Lower leg skin (tissue), 3 donors: ENCODE measurements at regions not wholly inside any gene's neighbourhood (a gene's known extent, or its start where the extent isn't known, plus 50 kb on each side); places are given as distances from the start of the nearest gene placed in this dataset.

Experiments
- CTCF ChIP-seq, 3 donors: fragments of 450-650 bp; IDR thresholded peaks; one replicate each; pipeline ENCODE4 v1.5.1; 2016; ENCODE audit warnings: antibody characterized with exemption in 3 of 3, mild to moderate bottlenecking in 3 of 3, moderate library complexity in 2 of 3
- POLR2A ChIP-seq, 2 donors: fragments of 450-650 bp; IDR thresholded peaks; one replicate each; pipeline ENCODE4 v1.6.1; 2016 to 2017; ENCODE audit warnings: antibody characterized with exemption in 2 of 2, mild to moderate bottlenecking in 1 of 2, moderate library complexity in 1 of 2

GRCh38 chr1:181222972-181223505 lies 134.5 kb downstream of the IER5 start:
- TF ChIP-seq CTCF (IDR thresholded peaks at IDR 0.05) = no peak
- no peak for TF ChIP-seq POLR2A (IDR thresholded peaks at IDR 0.05)
